ENCODE measurements at regions not wholly inside any gene's neighbourhood (a gene's known extent, or its start where the extent isn't known, plus 50 kb on each side); places are given as distances from the start of the nearest gene placed in this dataset.
"Not testable (repeated sequence)": the region's sequence is repeated elsewhere in the genome, so short reads cannot be mapped to it uniquely, and the experiment has no call there.

GRCh38 chr2:195532255-195532627 is 124.8 kb upstream of the SLC39A10 start:
- H3K36me3 Mint-ChIP-seq (ENCODE audit: low read depth, unreplicated experiment): no peaks in the 10 kb centered on the region
- H3K4me1 Mint-ChIP-seq (ENCODE audit: low read depth, unreplicated experiment): peaks cover 42% of the 10 kb centered on the region
- Histone ChIP-seq H3K4me2 (ENCODE audit: low read length) (peak overlapping the region; percentile 79), H3K9me3 (ENCODE audit: insufficient read depth, low read depth, low read length) (no peaks in the 10 kb centered on the region), H3K27ac (ENCODE audit: low read depth, low read length) (peak overlapping the region; percentile 96), H3K27me3 (ENCODE audit: insufficient read depth, low read length) (no peaks in the 10 kb centered on the region), H3K36me3 (ENCODE audit: insufficient read depth, low read length) (no peaks in the 10 kb centered on the region), H4K20me1 (ENCODE audit: insufficient read depth, low read length) (no peaks in the 10 kb centered on the region), H2AFZ (ENCODE audit: low read depth, low read length) (no peak overlapping the region), H3K9ac (ENCODE audit: low read length) (peak overlapping the region; percentile 74), H3K4me1 (ENCODE audit: insufficient read depth, low read length) (peaks cover 33% of the 10 kb centered on the region), H3K4me3 (ENCODE audit: insufficient read depth, low read depth, low read length) (no peak overlapping the region), H3K79me2 (ENCODE audit: insufficient read depth, low read length) (no peaks in the 10 kb centered on the region)
- H3K4me3 Mint-ChIP-seq (ENCODE audit: unreplicated experiment): no peak overlapping the region
- no peaks in the 10 kb centered on the region for H3K27me3 Mint-ChIP-seq (ENCODE audit: low read depth, unreplicated experiment)
- H3K27ac Mint-ChIP-seq (ENCODE audit: unreplicated experiment): peak overlapping the region; percentile 87
- peaks cover 2% of the 10 kb centered on the region for H3K9me3 Mint-ChIP-seq (ENCODE audit: unreplicated experiment)
- no peak for DNase-seq (ENCODE audit: low read depth)
- FAIRE-seq: no peak
- no peak for TF ChIP-seq CTCF (IDR thresholded peaks at IDR 0.05; ENCODE audit: insufficient read depth, low read depth, low read length)

DNA sequence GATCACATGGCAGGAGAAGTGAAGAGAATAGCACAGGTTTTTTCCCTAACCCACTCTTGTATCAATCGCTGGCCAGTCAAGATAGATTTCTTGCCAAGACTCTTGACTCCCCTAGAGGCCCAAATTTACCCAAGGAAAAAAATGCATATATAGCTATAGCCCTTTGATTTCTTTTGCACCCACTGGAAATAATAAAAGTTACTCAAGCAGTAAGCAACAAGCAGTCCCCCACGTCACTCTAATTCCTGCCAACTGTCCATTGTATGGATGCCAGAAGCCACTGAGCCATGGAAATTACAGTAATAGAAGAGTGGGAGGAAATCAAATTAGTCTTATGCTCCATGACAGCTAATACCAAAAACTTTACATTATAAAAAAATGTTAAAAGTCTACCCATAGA is 125.3 kb upstream of the SLC39A10 start:
- H2AFZ ChIP-seq (ENCODE audit: low read depth, low read length): no peak overlapping the region
- FAIRE-seq (no peak), DNase-seq (ENCODE audit: low read depth) (peak; percentile 83)
- H3K27me3 ChIP-seq (ENCODE audit: insufficient read depth, low read length): no peaks in the 10 kb centered on the region
- H3K4me3 Mint-ChIP-seq (ENCODE audit: unreplicated experiment): no peak overlapping the region
- no peaks in the 10 kb centered on the region for H4K20me1 ChIP-seq (ENCODE audit: insufficient read depth, low read length)
- H3K36me3 Mint-ChIP-seq (ENCODE audit: low read depth, unreplicated experiment): no peaks in the 10 kb centered on the region
- H3K9me3 Mint-ChIP-seq (ENCODE audit: unreplicated experiment): peaks cover 2% of the 10 kb centered on the region
- H3K27ac Mint-ChIP-seq (ENCODE audit: unreplicated experiment): no peak overlapping the region
- no peak for TF ChIP-seq CTCF (IDR thresholded peaks at IDR 0.05; ENCODE audit: insufficient read depth, low read depth, low read length)
- H3K27ac ChIP-seq (ENCODE audit: low read depth, low read length): peak overlapping the region; percentile 96
- H3K4me1 Mint-ChIP-seq (ENCODE audit: low read depth, unreplicated experiment): peaks cover 38% of the 10 kb centered on the region
- H3K4me1 ChIP-seq (ENCODE audit: insufficient read depth, low read length): peaks cover 33% of the 10 kb centered on the region
- no peaks in the 10 kb centered on the region for H3K9me3 ChIP-seq (ENCODE audit: insufficient read depth, low read depth, low read length)
- H3K36me3 ChIP-seq (ENCODE audit: insufficient read depth, low read length): no peaks in the 10 kb centered on the region
- peak overlapping the region; percentile 79 for H3K4me2 ChIP-seq (ENCODE audit: low read length)
- H3K9ac ChIP-seq (ENCODE audit: low read length): no peak overlapping the region
- no peaks in the 10 kb centered on the region for H3K27me3 Mint-ChIP-seq (ENCODE audit: low read depth, unreplicated experiment)
- no peak overlapping the region for H3K4me3 ChIP-seq (ENCODE audit: insufficient read depth, low read depth, low read length)
- H3K79me2 ChIP-seq (ENCODE audit: insufficient read depth, low read length): no peaks in the 10 kb centered on the region

- not testable (repeated sequence) for H3K4me2 ChIP-seq (ENCODE audit: low read length); H3K4me3 ChIP-seq (ENCODE audit: insufficient read depth, low read depth, low read length); H3K36me3 Mint-ChIP-seq (ENCODE audit: low read depth, unreplicated experiment); DNase-seq (ENCODE audit: low read depth); H3K36me3 ChIP-seq (ENCODE audit: insufficient read depth, low read length); H3K4me3 Mint-ChIP-seq (ENCODE audit: unreplicated experiment); H4K20me1 ChIP-seq (ENCODE audit: insufficient read depth, low read length); H3K79me2 ChIP-seq (ENCODE audit: insufficient read depth, low read length); H3K4me1 Mint-ChIP-seq (ENCODE audit: low read depth, unreplicated experiment); H3K27me3 Mint-ChIP-seq (ENCODE audit: low read depth, unreplicated experiment); H3K4me1 ChIP-seq (ENCODE audit: insufficient read depth, low read length); H3K27ac ChIP-seq (ENCODE audit: low read depth, low read length); H3K9ac ChIP-seq (ENCODE audit: low read length); FAIRE-seq; H3K27ac Mint-ChIP-seq (ENCODE audit: unreplicated experiment); H3K9me3 ChIP-seq (ENCODE audit: insufficient read depth, low read depth, low read length); H3K27me3 ChIP-seq (ENCODE audit: insufficient read depth, low read length); H2AFZ ChIP-seq (ENCODE audit: low read depth, low read length); H3K9me3 Mint-ChIP-seq (ENCODE audit: unreplicated experiment)
Measured at GRCh38 chr2:195523242-195523641, 133.8 kb upstream of the SLC39A10 start.
